ENCODE measurements at regions not wholly inside any gene's neighbourhood (a gene's known extent, or its start where the extent isn't known, plus 50 kb on each side); places are given as distances from the start of the nearest gene placed in this dataset.

DNA sequence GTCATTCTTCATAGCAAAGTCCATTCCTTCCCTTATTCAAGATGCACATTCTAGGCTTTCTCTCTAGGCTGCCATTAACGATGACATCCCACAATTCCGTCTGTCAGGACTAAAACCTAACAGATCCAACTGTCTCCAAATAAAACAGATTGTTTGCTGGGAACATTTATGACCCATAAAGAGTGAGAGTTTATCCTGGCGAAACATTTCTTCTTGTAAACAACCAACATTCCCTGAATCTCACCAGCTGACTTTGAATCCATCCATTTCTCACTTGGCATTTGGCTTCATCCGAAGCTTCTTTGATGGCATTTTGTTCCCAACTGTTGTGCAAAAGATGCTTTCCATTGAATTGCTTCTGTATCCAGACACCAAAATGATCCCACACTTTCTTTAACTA lies 93.1 kb downstream of the OLIG3 start:
- WGBS, 2 donors, result 89 to 91% methylated on average over 4 of the region's 4 CpGs
- Histone ChIP-seq H3K27me3 (no peaks in the 10 kb centered on the region), H3K36me3 (no peaks in the 10 kb centered on the region), H3K27ac (no peak overlapping the region), H3K9me3 (no peaks in the 10 kb centered on the region), H3K4me3 (no peak overlapping the region), H3K4me1 (no peaks in the 10 kb centered on the region)
- DNase-seq (ENCODE audit: low spot score in 2 of 2), result no peak
- TF ChIP-seq POLR2A (IDR thresholded peaks at IDR 0.05) (no peak), EP300 (IDR thresholded peaks at IDR 0.05) (no peak)
- TF ChIP-seq, protein P1, sequence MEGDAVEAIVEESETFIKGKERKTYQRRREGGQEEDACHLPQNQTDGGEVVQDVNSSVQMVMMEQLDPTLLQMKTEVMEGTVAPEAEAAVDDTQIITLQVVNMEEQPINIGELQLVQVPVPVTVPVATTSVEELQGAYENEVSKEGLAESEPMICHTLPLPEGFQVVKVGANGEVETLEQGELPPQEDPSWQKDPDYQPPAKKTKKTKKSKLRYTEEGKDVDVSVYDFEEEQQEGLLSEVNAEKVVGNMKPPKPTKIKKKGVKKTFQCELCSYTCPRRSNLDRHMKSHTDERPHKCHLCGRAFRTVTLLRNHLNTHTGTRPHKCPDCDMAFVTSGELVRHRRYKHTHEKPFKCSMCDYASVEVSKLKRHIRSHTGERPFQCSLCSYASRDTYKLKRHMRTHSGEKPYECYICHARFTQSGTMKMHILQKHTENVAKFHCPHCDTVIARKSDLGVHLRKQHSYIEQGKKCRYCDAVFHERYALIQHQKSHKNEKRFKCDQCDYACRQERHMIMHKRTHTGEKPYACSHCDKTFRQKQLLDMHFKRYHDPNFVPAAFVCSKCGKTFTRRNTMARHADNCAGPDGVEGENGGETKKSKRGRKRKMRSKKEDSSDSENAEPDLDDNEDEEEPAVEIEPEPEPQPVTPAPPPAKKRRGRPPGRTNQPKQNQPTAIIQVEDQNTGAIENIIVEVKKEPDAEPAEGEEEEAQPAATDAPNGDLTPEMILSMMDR (IDR thresholded peaks at IDR 0.05), result no peak

- H3K4me1 ChIP-seq, result no peaks in the 10 kb centered on the region
- no peaks in the 10 kb centered on the region for H3K36me3 ChIP-seq
- no peaks in the 10 kb centered on the region for H3K9me3 ChIP-seq
- no peaks in the 10 kb centered on the region for H3K27me3 ChIP-seq
- H3K27ac ChIP-seq, result no peak overlapping the region
- TF ChIP-seq, protein P1 (IDR thresholded peaks at IDR 0.05), result no peak
- TF ChIP-seq POLR2A (IDR thresholded peaks at IDR 0.05) (no peak), EP300 (IDR thresholded peaks at IDR 0.05) (no peak)
- no peak for DNase-seq (ENCODE audit: low spot score in 2 of 2)
- 84 to 87% methylated on average over 9 of the region's 9 CpGs for WGBS, 2 donors
- no peak overlapping the region for H3K4me3 ChIP-seq
Observed at GRCh38 chr6:137399881-137400443, 94.2 kb downstream of the OLIG3 start.

- no peaks in the 10 kb centered on the region for H3K4me1 ChIP-seq
- H3K36me3 ChIP-seq, result no peaks in the 10 kb centered on the region
- no peak overlapping the region for H3K4me3 ChIP-seq
- no peak for TF ChIP-seq EP300 (IDR thresholded peaks at IDR 0.05)
- TF ChIP-seq, protein P1 (IDR thresholded peaks at IDR 0.05), result no peak
- TF ChIP-seq POLR2A (IDR thresholded peaks at IDR 0.05), result no peak
- no peak overlapping the region for H3K27ac ChIP-seq
- no peaks in the 10 kb centered on the region for H3K27me3 ChIP-seq
- no peak for DNase-seq (ENCODE audit: low spot score in 2 of 2)
- H3K9me3 ChIP-seq, result no peaks in the 10 kb centered on the region
- 91 to 94% methylated on average over 3 of the region's 3 CpGs for WGBS, 2 donors
Observed at GRCh38 chr6:137395316-137395715, 98.9 kb downstream of the OLIG3 start.

GRCh38 chr6:137391061-137391814 lies 103.0 kb downstream of the OLIG3 start:
- no peak for DNase-seq (ENCODE audit: low spot score in 2 of 2)
- Histone ChIP-seq H3K9me3 (no peaks in the 10 kb centered on the region), H3K36me3 (no peaks in the 10 kb centered on the region), H3K4me1 (no peaks in the 10 kb centered on the region), H3K27me3 (no peaks in the 10 kb centered on the region), H3K4me3 (no peak overlapping the region), H3K27ac (no peak overlapping the region)
- WGBS, 2 donors, result 96 to 100% methylated on average over 5 of the region's 5 CpGs
- TF ChIP-seq POLR2A (IDR thresholded peaks at IDR 0.05), result no peak
- TF ChIP-seq, protein P1 (IDR thresholded peaks at IDR 0.05), result no peak
- TF ChIP-seq EP300 (IDR thresholded peaks at IDR 0.05), result no peak

- H3K4me1 ChIP-seq, result no peaks in the 10 kb centered on the region
- no peak overlapping the region for H3K27ac ChIP-seq
- H3K36me3 ChIP-seq, result no peaks in the 10 kb centered on the region
- H3K27me3 ChIP-seq, result no peaks in the 10 kb centered on the region
- no peak overlapping the region for H3K4me3 ChIP-seq
- no peaks in the 10 kb centered on the region for H3K9me3 ChIP-seq
- 63 to 66% methylated on average over 4 of the region's 4 CpGs for WGBS, 2 donors
- TF ChIP-seq, protein P1 (IDR thresholded peaks at IDR 0.05), result no peak
- TF ChIP-seq EP300 (IDR thresholded peaks at IDR 0.05) (no peak), POLR2A (IDR thresholded peaks at IDR 0.05) (no peak)
- DNase-seq (ENCODE audit: low spot score in 2 of 2), result no peak
Observed at GRCh38 chr6:137390334-137390733, 103.9 kb downstream of the OLIG3 start.

All from tibial nerve (tissue), 4 donors.